IPS-NIHi7 (cell line): ENCODE measurements at regions not wholly inside any gene's neighbourhood (a gene's known extent, or its start where the extent isn't known, plus 50 kb on each side); places are given as distances from the start of the nearest gene placed in this dataset.
"Not testable (repeated sequence)": the region's sequence is repeated elsewhere in the genome, so short reads cannot be mapped to it uniquely, and the experiment has no call there.

ENCODE experiments used
- DNase-seq: peaks from one replicate; pipeline ENCODE4 v3.0.0; 2012; ENCODE audit warnings: mixed read lengths; ENCODE audit errors: extremely low spot score

DNA sequence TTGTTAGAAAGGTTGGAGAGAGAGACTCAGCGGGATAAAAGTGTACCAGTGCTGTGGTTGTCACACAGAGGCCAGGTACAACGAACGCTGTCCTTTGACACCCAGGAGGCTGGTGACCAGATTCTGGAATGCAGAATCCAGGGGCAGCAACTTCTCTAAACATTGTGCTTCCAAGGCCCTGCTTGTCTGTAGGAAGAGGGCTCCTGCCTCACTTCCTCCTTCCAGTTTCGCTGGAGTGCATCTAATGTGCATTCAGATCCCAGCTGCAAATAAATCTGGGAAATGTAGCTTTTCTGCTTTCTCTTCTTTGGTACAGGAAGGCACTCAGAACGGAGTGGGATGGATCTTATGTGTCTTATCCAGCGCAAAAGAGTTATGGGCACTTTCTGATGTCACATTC, 171.8 kb upstream of the ATP5MC3 start:
- no peak for DNase-seq

DNA sequence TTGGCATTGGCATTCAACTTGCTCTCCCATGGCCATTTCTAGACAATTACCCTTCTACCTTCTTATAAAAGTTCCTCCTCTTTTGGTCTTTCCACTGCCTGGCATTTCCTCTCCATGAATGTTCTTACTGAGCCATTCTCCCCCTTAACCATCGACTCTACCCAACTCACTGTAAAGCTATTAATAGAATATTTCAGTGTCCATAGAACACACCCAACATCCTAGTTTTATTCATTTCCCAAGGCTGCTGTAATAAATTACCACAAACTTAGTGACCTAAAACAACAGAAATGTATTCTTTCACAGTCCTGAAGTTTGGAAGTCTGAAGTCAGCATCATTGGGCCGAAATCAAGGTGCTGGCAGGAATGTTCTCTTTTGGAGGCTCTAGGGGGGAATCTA, 170.0 kb upstream of the ATP5MC3 start:
- DNase-seq, result no peak

DNA sequence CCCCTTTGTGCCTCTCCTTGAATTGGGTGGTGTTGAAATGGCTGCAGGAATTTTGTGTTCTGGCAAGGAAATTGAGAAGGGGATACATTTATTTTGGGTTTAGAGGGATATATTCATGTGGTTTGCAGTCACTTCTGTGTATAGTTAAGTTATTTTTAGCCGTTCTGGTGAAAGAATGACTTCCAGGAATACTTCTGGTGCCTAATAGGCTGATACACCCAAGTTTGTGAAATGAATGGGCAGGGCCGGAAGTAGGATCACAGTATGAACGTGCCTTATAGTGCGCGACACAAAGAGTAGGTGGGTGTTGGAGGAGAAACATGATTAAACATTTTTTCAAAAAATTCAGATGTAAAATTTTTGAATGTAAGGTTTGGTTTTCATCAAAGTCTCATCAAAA, 168.6 kb upstream of the ATP5MC3 start:
- no peak for DNase-seq

- no peak for DNase-seq
Observed at GRCh38 chr2:175342085-175342484, 160.6 kb upstream of the ATP5MC3 start.

DNA sequence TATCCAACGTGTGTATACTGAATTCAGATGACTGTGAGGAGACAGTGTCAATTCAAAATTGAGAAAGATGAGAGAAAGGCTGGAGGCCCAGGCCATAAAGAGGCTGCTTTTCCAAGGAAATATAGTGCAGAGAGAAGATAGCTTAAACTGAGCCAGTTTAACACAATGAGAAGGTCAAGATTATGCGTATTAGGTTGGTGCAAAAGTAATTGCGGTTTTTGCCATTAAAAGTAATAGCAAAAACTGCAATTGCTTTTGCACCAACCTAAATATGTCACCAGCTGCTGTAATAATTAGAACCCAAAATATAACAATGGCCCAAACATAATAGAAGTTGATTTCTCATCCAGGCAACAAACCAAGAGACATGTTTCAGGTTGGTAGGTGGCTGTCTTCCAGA, 148.7 kb upstream of the ATP5MC3 start:
- DNase-seq, result no peak

DNA sequence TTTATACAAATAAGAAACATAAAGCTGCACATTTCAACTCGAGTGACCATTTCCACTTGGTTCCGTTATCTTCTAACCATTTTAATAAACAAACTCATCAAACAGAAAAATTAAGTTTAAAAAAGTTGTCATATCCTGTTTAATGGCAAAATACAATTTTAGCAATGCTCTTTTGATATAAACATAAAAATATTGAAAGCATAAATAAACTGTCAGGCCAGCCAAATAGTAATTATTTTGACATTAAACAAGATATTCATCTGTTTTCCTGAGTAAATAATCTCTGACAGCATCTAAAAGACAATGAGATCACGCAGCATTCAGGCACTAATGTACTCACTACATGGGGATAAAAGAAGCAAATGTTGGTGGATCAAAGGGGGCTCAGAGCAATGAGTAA, 145.3 kb upstream of the ATP5MC3 start:
- no peak for DNase-seq

GRCh38 chr2:175326164-175326563, 144.7 kb upstream of the ATP5MC3 start:
- DNase-seq, result not testable (repeated sequence)

- no peak for DNase-seq
Observed at GRCh38 chr2:175323162-175323561, 141.7 kb upstream of the ATP5MC3 start.

GRCh38 chr2:175318542-175318941, 137.0 kb upstream of the ATP5MC3 start:
- DNase-seq, result no peak

DNA sequence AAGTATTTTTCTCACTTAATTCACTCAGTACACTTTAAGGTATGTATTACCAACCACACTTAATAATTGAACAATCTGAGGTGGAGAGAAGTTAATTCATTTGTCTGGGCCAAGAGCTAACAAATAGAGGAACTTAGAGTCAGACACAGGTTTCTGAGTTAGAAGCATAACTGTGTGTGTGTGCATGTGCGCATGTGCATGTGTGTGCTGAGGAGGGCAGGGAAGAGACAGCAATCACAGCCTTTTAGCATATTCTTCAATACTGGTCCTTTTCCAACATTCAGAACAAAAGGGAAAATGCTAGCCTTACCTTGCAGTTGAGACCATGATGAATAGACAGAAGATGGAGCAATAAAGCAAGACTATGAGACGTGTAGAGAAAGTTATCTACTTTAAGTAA, 136.2 kb upstream of the ATP5MC3 start:
- DNase-seq, result no peak

- DNase-seq, result no peak
Observed at GRCh38 chr2:175312137-175312536, 130.6 kb upstream of the ATP5MC3 start.

GRCh38 chr2:175310813-175311504, 129.4 kb upstream of the ATP5MC3 start:
- DNase-seq, result no peak

DNA sequence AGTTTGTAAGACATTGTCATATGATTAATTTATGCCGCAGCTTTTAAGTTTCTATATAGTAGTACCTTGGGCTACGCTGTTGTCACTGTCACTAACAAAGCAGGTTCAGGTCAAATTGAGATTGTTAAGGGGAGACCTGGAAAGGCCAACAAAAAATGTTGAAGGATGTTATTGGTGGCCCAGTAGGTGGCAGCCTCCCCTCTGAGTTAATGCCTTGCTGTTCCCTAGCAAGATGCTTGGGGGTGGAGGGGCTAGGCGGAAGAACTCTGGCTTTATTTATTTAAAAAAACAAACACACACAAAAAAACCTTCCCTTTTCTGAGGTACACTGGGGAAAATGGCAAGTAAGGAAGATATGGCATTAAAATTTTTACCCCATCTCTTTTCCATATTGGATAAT, 128.3 kb upstream of the ATP5MC3 start:
- DNase-seq, result peak; percentile 81

DNA sequence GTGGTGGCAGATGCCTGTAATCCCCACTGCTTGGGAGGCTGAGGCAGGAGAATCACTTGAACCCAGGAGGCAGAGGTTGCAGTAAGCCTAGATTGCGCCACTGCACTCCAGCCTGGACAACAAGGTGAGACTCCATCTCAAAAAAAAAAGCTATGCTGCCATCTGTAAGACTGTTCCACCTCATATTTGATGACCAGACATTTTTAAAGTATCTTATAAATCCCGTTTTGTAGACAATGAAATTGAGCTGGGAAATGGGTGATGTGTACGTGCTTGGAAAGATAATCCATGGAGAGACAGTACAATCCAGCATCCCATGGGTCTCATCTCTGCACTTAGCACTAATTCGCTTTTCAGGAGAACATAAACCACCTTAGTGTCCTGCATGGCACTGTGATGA, 126.5 kb upstream of the ATP5MC3 start:
- DNase-seq, result no peak

DNA sequence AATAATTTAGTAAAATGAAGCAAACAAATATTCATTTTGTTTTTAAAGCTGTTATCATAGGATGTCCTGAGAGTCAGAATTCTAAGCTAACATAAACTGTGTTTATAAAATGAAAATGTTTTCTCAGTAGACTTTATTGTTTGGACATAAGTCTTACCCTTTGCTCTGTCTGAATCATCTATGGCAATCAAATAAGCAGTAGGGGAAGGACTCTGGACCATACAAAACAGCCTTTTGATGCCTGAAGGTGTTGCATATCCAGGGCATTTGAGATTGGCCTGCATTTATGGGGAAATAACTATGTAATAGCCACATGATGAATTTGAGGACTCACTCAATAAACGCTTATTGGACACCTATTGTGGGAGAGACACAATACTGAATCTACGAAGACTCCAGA, 123.0 kb upstream of the ATP5MC3 start:
- no peak for DNase-seq

GRCh38 chr2:175293776-175294175, 112.3 kb upstream of the ATP5MC3 start:
- DNase-seq, result no peak

DNA sequence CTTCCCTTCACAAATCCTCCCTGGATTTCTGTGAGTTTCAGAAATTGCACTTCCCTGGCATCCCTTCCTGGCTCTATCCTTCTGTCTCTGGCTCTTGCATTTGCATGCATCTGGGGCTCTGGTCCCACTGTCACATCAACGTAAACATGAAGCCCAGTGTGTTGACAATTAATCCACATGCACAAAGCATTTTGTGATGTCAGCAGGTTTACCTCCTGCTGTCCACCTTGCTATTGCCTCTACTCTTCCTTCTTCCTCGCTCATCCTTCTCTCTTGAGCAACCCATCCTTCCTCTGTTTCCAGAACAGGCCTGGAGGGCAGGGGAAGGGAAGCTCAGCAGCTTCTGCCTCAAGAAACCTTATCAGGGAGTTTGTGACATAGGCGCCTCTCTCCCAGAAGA, 111.7 kb upstream of the ATP5MC3 start:
- no peak for DNase-seq

GRCh38 chr2:175282886-175283285, 101.4 kb upstream of the ATP5MC3 start:
- DNase-seq, result no peak

GRCh38 chr2:175282300-175282699, 100.8 kb upstream of the ATP5MC3 start:
- DNase-seq, result peak; percentile 65

DNA sequence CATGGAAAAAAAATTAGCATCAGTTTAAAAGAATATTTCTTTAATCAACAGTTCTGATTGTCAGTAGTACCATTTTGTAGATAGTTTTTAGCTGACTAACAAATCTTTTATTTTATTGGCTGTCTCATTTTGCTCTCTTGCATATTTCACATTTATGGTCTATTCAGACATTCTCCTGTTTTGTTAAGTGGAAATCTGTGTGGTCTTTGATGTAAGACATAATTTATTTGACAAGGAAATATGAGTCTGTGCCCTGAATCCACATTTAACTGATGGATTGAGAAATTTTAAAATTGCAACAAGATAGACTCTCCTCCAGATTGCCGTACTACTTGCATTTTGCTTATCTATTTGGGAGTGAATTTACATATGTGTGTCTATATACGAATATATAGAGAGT, 96.3 kb upstream of the ATP5MC3 start:
- DNase-seq, result no peak

GRCh38 chr2:175275539-175275938, 94.0 kb upstream of the ATP5MC3 start:
- DNase-seq, result no peak

- DNase-seq, result no peak
Observed at GRCh38 chr2:175259164-175259563, 77.7 kb upstream of the ATP5MC3 start.

DNA sequence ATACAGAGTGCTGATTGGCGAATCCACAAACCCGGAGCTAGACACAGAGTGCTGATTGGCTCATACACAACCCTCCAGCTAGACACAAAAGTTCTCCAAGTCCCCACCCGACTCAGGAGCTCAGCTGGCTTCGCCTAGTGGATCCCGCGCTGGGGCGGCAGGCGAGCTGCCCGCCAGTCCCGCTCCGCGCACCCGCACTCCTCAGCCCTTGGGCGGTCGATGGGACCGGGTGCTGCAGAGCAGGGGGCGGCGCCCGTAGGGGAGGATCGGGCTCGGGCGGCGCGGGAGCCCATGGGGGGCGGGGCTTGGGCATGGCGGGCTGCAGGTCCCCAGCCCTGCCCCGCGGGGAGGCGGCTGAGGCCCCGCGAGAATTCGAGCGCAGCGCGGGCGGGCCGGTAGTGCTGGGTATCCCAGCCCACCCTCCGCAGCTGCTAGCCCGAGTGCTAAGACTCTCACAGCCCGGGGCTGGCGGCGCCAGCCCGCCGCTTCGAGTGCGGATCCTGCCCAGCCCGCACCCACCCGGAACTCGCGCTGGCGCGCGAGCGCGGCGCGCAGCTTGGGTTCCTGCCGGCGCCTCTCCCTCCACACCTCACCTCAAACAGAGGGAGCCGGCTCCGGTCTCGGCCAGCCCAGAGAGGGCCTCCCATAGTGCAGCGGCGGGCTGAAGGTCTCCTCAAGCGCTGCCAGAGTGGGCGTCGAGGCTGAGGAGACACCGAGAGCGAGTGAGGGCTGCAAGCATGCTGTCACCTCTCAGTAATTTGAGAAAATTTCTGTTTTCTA, 75.5 kb upstream of the ATP5MC3 start:
- DNase-seq, result no peak
